ENCODE measurements at regions not wholly inside any gene's neighbourhood (a gene's known extent, or its start where the extent isn't known, plus 50 kb on each side); places are given as distances from the start of the nearest gene placed in this dataset.

DNA sequence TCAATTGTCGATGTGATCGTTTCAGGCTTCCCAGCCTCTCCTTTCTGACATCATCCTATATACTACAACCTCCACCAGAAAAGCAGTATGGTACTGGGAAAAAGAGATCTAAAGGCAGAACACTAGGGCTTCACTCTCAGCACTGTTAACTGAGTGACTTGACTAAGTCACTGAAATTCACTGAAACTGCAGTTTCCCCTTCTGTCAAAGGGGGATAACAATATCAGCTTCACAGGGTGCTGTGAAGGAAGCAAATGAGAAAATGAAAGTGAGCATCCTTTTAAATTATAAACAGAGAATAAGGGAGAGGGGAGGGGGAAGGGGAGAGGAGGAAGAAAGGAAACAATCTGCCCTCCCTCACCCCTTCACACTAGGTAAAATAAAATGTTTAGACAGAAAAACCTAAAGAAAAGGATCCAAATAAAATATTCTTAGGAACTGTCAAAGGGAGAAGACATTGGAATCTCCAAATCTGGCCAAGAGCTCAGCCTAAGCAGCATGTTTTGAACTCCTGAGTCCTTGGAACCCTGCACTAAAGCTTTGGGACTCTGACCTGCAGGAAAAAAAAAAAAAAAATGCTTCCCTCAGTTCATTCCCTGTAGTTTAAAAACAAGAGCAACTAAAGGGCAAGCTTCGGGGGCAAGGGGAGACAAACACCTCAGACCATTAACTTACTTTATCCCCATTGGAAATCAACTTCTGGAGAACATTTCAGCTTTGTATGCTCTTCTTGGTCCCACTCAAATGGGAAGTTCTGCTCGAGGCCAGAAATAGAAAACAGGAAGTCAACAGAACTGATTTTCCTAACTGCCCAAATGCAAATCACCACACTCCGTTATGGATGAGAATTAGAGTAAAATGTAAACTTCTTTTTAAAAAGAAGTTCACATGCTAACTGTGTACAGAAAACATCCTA, 178.3 kb downstream of the DEPDC1B start:
- no peak overlapping the region for H3K4me3 ChIP-seq (ENCODE audit: severe bottlenecking)
- no peak for DNase-seq (ENCODE audit: low spot score)

DNA sequence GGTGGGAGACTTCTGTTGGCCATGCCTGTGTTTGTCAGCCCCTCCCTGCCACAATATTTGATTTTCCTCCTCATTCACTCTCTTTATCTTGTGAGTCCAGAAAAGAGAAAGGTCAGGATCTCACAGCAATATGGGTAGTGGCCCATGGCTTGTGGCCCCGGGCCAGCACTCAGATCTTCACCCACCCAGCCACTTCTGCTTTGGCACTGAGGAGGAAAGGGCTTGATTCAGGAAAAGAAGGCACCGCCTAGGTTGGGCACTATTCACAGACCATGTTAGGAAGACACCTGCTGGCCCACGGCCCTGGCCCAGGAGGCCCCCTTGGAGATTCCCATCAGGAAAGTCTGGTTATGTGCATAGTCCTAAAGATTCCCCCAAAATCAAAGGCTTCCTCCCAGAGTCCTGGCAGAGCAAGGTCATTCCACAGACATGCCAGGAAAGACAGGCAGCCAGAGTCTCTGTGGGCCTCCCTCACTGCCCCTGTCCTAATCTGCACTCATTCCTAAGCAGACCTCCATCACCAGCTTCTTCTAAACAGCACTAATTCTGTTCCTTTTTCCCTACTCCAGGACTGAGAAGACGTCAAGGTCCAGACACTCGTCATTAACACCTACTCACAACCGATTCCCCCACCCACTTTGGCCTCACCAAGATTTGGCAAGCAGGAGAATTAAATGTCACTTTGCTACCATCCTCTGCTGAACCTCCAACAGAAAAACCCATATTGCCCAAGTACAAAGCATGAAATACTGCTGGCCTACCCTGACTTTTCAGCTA, 179.3 kb downstream of the DEPDC1B start:
- no peaks in the 10 kb centered on the region for H3K9me3 ChIP-seq (ENCODE audit: severe bottlenecking)
- no peak overlapping the region for H3K4me3 ChIP-seq (ENCODE audit: severe bottlenecking)
- TF ChIP-seq, protein P1, sequence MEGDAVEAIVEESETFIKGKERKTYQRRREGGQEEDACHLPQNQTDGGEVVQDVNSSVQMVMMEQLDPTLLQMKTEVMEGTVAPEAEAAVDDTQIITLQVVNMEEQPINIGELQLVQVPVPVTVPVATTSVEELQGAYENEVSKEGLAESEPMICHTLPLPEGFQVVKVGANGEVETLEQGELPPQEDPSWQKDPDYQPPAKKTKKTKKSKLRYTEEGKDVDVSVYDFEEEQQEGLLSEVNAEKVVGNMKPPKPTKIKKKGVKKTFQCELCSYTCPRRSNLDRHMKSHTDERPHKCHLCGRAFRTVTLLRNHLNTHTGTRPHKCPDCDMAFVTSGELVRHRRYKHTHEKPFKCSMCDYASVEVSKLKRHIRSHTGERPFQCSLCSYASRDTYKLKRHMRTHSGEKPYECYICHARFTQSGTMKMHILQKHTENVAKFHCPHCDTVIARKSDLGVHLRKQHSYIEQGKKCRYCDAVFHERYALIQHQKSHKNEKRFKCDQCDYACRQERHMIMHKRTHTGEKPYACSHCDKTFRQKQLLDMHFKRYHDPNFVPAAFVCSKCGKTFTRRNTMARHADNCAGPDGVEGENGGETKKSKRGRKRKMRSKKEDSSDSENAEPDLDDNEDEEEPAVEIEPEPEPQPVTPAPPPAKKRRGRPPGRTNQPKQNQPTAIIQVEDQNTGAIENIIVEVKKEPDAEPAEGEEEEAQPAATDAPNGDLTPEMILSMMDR (IDR thresholded peaks at IDR 0.05; ENCODE audit: poor library complexity, severe bottlenecking) = no peak
- H3K27ac ChIP-seq (ENCODE audit: poor library complexity, severe bottlenecking) = no peak overlapping the region
- ATAC-seq (ENCODE audit: low read depth) (no peak), DNase-seq (ENCODE audit: low spot score) (no peak)
- no peaks in the 10 kb centered on the region for H3K36me3 ChIP-seq (ENCODE audit: low read depth)
- no peaks in the 10 kb centered on the region for H3K4me1 ChIP-seq (ENCODE audit: insufficient read depth, poor library complexity, severe bottlenecking)
- H3K27me3 ChIP-seq (ENCODE audit: insufficient read depth, poor library complexity, severe bottlenecking) = peaks cover 10% of the 10 kb centered on the region

More for the DNA sequence above, 178.3 kb downstream of the DEPDC1B start:
- H3K4me1 ChIP-seq (ENCODE audit: insufficient read depth, poor library complexity, severe bottlenecking) = no peaks in the 10 kb centered on the region
- H3K27me3 ChIP-seq (ENCODE audit: insufficient read depth, poor library complexity, severe bottlenecking) = peaks cover 10% of the 10 kb centered on the region
- H3K9me3 ChIP-seq (ENCODE audit: severe bottlenecking) = no peaks in the 10 kb centered on the region
- ATAC-seq (ENCODE audit: low read depth) = no peak
- no peaks in the 10 kb centered on the region for H3K36me3 ChIP-seq (ENCODE audit: low read depth)
- no peak overlapping the region for H3K27ac ChIP-seq (ENCODE audit: poor library complexity, severe bottlenecking)
- TF ChIP-seq, protein P1 (IDR thresholded peaks at IDR 0.05; ENCODE audit: poor library complexity, severe bottlenecking) = no peak

DNA sequence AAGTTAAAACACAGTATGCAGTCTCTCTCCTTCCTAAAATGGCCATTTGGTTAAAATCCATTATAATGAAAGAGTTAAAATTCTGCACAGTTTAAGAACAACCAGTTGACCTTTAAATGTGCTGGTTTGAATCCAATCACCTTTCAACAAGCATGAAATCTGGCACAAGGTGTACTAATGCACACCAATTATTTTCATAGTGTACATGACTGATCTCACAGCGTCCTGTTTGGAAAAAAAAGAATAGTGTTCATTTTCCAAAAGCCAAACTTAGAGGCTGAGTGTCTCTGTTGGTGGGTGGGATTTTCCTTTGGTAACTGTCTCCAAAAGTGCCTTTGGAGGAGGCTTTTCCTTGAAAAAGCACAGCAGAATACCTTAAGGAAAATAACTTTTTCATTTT, 180.6 kb downstream of the DEPDC1B start:
- Histone ChIP-seq H3K4me3 (ENCODE audit: severe bottlenecking) (no peak overlapping the region), H3K9me3 (ENCODE audit: severe bottlenecking) (no peaks in the 10 kb centered on the region), H3K27ac (ENCODE audit: poor library complexity, severe bottlenecking) (no peak overlapping the region), H3K4me1 (ENCODE audit: insufficient read depth, poor library complexity, severe bottlenecking) (no peaks in the 10 kb centered on the region), H3K36me3 (ENCODE audit: low read depth) (no peaks in the 10 kb centered on the region), H3K27me3 (ENCODE audit: insufficient read depth, poor library complexity, severe bottlenecking) (peaks cover 17% of the 10 kb centered on the region)
- ATAC-seq (ENCODE audit: low read depth) (no peak), DNase-seq (ENCODE audit: low spot score) (no peak)
- TF ChIP-seq, protein P1 (IDR thresholded peaks at IDR 0.05; ENCODE audit: poor library complexity, severe bottlenecking) = no peak

DNA sequence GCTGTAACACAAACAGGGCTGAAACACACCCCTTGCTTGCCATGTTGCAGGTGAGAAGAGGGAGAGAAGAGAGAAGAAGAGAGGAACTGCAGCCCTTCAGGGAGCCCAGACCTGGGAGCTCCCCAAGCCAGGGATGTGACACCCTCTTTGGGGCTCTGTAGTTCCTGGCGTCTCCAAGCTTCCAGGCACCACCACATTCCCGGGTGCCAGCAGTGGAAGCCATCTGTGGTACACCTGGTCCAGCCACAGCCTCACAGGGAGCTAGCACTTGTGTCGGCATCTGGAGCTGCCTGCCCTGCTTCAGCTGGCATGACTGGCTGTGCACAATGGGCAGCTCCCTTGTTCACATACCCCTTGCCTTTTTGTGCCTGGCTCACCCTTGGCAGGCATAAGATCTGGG, 182.1 kb downstream of the DEPDC1B start:
- Histone ChIP-seq H3K9me3 (ENCODE audit: severe bottlenecking) (no peaks in the 10 kb centered on the region), H3K36me3 (ENCODE audit: low read depth) (no peaks in the 10 kb centered on the region), H3K27ac (ENCODE audit: poor library complexity, severe bottlenecking) (no peak overlapping the region), H3K4me3 (ENCODE audit: severe bottlenecking) (no peak overlapping the region), H3K27me3 (ENCODE audit: insufficient read depth, poor library complexity, severe bottlenecking) (peaks cover 20% of the 10 kb centered on the region), H3K4me1 (ENCODE audit: insufficient read depth, poor library complexity, severe bottlenecking) (no peaks in the 10 kb centered on the region)
- TF ChIP-seq, protein P1 (IDR thresholded peaks at IDR 0.05; ENCODE audit: poor library complexity, severe bottlenecking) = no peak
- ATAC-seq (ENCODE audit: low read depth) (no peak), DNase-seq (ENCODE audit: low spot score) (no peak)

All from RWPE2 (cell line).